GM18951 (cell line): ENCODE measurements at regions not wholly inside any gene's neighbourhood (a gene's known extent, or its start where the extent isn't known, plus 50 kb on each side); places are given as distances from the start of the nearest gene placed in this dataset.

ENCODE experiments used
- POLR2A ChIP-seq: IDR thresholded peaks from 4 replicates; pipeline ENCODE4 v1.6.1; 2011; ENCODE audit warnings: mild to moderate bottlenecking; ENCODE audit not compliant: insufficient read length, insufficient read depth; ENCODE audit errors: extremely low read depth
- in situ Hi-C: fragments of 300-500 bp; cut with MboI; formaldehyde crosslinking; loops from one replicate; pipeline ENCODE4 v1.12.0; 2022; ENCODE audit warnings: low sequenced_read_pairs, mixed read lengths, inconsistent platforms; ENCODE audit not compliant: unreplicated experiment

DNA sequence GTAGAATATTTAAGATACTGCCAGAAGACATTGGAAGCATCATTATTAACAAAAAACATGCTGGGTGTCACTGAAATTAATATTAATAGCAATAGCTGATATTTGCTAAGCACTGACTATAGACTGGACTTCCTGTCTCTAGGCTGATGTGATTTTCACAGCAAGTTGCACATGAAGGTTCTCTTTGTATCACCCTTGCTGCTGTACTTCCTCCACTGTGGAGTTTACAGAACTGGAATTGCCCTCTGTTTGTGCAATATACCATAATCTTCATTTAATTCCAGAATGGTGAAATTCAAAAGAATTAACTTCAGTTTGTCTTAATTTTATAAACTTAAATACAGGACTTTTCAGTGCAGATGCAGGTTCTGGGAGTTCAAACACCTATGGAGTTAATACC is 585.1 kb downstream of the RNF144A start:
- TF ChIP-seq POLR2A = no peak
- in situ Hi-C loops = no loop called here

GRCh38 chr2:7508296-7508943 is 591.2 kb downstream of the RNF144A start:
- in situ Hi-C loops = no loop called here
- no peak for TF ChIP-seq POLR2A

DNA sequence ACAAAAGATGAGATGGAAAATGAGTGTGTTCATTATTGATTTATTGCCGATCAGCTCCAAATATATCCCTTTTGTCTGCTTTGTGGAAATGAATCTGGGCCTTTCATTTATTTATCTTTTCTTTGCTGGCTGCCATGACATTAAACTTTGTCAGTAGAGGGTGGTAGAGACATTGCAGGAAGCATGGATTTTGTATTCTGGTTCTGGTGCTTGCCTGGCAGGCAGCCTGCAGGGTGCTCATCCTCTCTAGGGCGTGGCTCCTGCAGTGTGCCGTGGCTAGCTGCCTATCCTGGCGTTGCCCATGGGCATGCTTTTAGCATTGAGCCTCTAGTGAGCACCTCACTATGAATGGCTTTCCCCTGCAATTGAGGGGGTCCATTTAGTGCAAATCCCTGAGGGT is 593.1 kb downstream of the RNF144A start:
- in situ Hi-C loops = no loop called here
- no peak for TF ChIP-seq POLR2A

DNA sequence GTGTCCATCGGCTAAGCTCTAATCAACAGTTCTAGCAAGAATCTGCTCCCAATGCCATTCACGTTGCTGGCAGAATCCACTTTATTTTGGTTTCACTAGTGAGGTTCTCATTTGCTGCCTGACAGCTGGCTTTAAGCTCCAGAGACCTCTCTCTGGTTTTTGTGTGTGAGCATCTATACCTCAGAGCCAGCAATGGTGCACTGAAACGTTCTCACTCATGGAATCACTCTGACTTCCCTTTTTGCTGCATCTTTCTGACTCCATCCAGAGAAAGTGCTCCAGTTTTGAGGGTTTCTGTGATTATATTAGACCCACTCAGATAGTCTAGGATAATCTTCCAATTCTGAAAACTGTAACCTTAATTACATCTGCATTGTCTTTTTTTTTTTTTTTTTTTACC is 596.6 kb downstream of the RNF144A start:
- TF ChIP-seq POLR2A = no peak
- in situ Hi-C loops = no loop called here

GRCh38 chr2:7515327-7515726 is 598.1 kb downstream of the RNF144A start:
- in situ Hi-C loops = no loop called here

GRCh38 chr2:7516484-7517063 is 599.4 kb downstream of the RNF144A start:
- TF ChIP-seq POLR2A = no peak
- in situ Hi-C loops = no loop called here

More at GRCh38 chr2:7515327-7515726, 598.1 kb downstream of the RNF144A start:
- TF ChIP-seq POLR2A = no peak

- in situ Hi-C loops = no loop called here
- no peak for TF ChIP-seq POLR2A
Measured at GRCh38 chr2:7517088-7517487, 599.9 kb downstream of the RNF144A start.

DNA sequence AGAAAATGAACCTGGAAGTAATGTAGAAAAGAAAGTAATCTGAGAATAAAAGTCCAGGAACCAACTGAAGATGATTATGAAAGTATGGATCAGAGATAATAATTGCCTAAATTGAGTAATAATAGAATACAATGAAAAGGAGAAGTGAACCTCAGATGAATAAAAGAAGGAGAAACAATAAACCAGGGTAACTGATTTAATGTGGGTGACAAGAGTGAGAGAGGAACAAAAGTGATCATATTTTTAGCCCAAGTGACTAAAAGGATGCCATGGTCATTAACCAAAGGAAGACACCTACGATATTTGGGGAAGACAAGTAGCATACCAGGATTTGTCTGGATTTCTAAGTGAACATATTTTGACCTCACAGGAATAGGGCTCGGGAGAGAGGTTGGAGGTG is 600.6 kb downstream of the RNF144A start:
- in situ Hi-C loops = no loop called here
- no peak for TF ChIP-seq POLR2A

GRCh38 chr2:7523481-7524120 is 606.4 kb downstream of the RNF144A start:
- in situ Hi-C loops = no loop called here
- no peak for TF ChIP-seq POLR2A

DNA sequence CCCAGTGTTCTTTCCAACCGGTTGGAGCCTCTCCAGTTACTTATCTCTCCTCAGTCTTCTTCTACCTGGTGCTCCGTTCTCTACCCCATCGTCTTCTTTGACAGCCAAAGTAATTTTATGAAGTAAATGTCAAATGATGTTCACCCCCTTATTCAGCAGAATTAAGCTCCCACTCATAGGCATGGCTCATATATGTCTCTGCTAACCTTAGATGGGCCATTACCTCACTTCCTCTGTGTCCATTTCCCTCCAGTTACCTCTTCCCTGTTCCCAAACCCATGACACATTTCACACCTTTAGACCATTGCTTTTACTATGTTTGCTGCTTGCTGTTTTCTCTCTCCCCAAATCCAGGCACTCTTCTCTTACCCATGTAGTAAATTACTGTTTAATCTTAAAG is 607.0 kb downstream of the RNF144A start:
- in situ Hi-C loops = no loop called here
- no peak for TF ChIP-seq POLR2A

GRCh38 chr2:7525746-7526145 is 608.5 kb downstream of the RNF144A start:
- in situ Hi-C loops = no loop called here
- TF ChIP-seq POLR2A = no peak

DNA sequence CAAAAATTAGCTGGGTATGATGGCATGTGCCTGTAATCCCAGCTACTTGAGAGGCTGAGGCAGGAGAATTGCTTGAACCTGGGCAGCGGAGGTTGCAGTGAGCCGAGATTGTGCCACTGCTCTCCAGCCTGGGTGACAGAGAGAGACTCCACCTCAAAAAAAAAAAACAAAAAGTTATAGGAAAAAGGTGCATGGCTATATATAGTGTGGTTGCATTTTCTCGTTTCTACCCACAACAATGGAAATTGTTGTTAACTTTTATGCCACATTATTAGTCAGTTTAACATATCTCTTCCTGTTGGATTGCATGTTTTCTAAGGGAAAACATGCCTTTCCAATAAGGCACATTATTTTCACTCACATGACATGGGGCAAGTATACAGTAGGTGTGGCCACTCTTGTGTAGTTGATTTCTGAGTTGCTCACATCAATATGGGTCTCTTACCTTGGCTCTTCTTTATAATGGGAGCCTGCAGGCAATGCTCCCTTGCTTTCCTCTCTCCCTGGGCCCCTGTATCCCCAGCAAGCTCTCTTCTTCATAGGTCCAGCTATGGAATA is 610.0 kb downstream of the RNF144A start:
- in situ Hi-C loops = no loop called here
- TF ChIP-seq POLR2A = no peak

DNA sequence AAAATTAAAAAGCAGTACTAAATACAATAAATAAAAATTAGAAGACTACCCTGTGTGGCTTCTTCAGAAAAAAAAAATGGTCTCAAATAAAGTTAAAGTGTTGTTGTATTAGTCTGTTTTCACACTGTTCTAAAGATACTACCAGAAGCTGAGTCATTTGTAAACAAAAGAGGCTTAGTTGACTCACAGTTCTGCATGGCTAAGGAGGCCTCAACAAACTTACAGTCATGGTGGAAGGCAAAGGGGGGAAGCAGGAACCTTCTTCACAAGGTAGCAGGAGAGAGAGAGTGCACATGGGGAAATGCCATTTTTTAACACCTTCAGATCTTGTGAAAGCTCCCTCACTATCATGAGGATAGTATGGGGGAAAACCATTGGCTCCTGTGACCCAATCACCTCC is 612.8 kb downstream of the RNF144A start:
- no peak for TF ChIP-seq POLR2A
- in situ Hi-C loops = no loop called here

DNA sequence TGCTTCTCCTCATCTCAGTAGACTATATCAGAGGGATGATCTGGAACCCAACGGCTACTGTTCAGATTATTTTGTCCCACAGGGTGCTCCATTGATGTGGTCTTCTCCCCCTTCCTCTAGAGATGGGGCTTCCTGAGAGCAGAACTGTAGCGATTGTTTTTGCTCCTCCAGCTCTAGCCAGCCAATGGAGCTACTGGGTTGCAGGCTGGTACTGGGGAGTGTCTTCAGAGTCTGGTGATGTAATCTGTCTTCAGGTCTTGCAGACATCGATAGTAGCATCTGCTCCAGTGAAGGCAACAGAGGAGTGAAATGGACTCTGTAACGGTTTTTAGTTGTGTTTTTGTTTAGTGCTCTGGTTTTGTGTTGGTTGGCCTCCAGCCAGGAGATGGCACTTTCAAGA is 621.9 kb downstream of the RNF144A start:
- no peak for TF ChIP-seq POLR2A
- in situ Hi-C loops = no loop called here
